Upper lobe of right lung (tissue), 1 donor: ENCODE measurements at regions not wholly inside any gene's neighbourhood (a gene's known extent, or its start where the extent isn't known, plus 50 kb on each side); places are given as distances from the start of the nearest gene placed in this dataset.
"Not testable (repeated sequence)": the region's sequence is repeated elsewhere in the genome, so short reads cannot be mapped to it uniquely, and the experiment has no call there.

Experiments used
- ATAC-seq: fragments of 200-7000 bp; cut with Tn5 transposase; one replicate; pipeline ENCODE4 v1.9.1; 2020; ENCODE audit warnings: mild to moderate bottlenecking, moderate library complexity
- DNase-seq: peaks from one replicate; pipeline ENCODE4 v3.0.0-alpha.2; 2020
- H3K27ac ChIP-seq: fragments of 200-600 bp; one replicate; pipeline ENCODE4 v1.8.0; 2022
- H3K27me3 ChIP-seq: fragments of 200-600 bp; one replicate; pipeline ENCODE4 v1.8.0; 2022; ENCODE audit warnings: mild to moderate bottlenecking
- H3K36me3 ChIP-seq: fragments of 200-600 bp; one replicate; pipeline ENCODE4 v1.8.0; 2022
- H3K4me1 ChIP-seq: fragments of 200-600 bp; one replicate; pipeline ENCODE4 v1.8.0; 2022
- H3K4me3 ChIP-seq: fragments of 200-600 bp; one replicate; pipeline ENCODE4 v1.8.0; 2022; ENCODE audit warnings: mild to moderate bottlenecking
- H3K9me3 ChIP-seq: fragments of 200-600 bp; one replicate; pipeline ENCODE4 v1.8.0; 2022
- intact Hi-C: fragments of 100-400 bp; cut with DNase I; formaldehyde crosslinking; loops from one replicate; pipeline ENCODE4 v1.11.0; 2022
- TF ChIP-seq, protein P1 (sequence below): fragments of 200-600 bp; IDR thresholded peaks from one replicate; pipeline ENCODE4 v1.8.0; 2022; ENCODE audit warnings: antibody characterized with exemption
- donor health status: DM: no; HTN: yes; CAD: no; lungs with severe emphysema.

DNA sequence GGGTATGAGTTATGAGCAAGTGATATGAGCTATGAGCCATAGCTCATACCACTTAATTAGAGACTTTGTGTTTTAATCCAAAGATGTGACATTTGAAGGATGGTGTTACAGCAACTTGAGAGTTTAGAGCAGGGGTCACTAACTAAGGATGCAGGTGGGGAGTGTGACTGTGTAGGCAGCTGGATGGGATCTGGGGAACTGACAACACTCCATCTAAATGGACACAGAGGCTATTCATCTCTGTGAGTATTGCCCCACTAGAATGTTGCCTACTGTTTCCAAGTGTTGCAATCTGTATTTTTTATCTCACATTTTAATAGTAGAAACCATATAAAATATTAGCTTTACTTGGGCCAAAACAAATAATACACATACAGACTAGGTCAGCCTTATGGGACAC, 488.1 kb upstream of the DAB2 start:
- Histone ChIP-seq H3K27me3 (no peaks in the 10 kb centered on the region), H3K36me3 (no peaks in the 10 kb centered on the region), H3K4me3 (no peak overlapping the region), H3K9me3 (no peaks in the 10 kb centered on the region), H3K4me1 (no peaks in the 10 kb centered on the region), H3K27ac (no peak overlapping the region)
- ATAC-seq, result no peak
- TF ChIP-seq, protein P1, sequence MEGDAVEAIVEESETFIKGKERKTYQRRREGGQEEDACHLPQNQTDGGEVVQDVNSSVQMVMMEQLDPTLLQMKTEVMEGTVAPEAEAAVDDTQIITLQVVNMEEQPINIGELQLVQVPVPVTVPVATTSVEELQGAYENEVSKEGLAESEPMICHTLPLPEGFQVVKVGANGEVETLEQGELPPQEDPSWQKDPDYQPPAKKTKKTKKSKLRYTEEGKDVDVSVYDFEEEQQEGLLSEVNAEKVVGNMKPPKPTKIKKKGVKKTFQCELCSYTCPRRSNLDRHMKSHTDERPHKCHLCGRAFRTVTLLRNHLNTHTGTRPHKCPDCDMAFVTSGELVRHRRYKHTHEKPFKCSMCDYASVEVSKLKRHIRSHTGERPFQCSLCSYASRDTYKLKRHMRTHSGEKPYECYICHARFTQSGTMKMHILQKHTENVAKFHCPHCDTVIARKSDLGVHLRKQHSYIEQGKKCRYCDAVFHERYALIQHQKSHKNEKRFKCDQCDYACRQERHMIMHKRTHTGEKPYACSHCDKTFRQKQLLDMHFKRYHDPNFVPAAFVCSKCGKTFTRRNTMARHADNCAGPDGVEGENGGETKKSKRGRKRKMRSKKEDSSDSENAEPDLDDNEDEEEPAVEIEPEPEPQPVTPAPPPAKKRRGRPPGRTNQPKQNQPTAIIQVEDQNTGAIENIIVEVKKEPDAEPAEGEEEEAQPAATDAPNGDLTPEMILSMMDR, result no peak
- intact Hi-C loops, result no loop called here
- DNase-seq, result no peak

DNA sequence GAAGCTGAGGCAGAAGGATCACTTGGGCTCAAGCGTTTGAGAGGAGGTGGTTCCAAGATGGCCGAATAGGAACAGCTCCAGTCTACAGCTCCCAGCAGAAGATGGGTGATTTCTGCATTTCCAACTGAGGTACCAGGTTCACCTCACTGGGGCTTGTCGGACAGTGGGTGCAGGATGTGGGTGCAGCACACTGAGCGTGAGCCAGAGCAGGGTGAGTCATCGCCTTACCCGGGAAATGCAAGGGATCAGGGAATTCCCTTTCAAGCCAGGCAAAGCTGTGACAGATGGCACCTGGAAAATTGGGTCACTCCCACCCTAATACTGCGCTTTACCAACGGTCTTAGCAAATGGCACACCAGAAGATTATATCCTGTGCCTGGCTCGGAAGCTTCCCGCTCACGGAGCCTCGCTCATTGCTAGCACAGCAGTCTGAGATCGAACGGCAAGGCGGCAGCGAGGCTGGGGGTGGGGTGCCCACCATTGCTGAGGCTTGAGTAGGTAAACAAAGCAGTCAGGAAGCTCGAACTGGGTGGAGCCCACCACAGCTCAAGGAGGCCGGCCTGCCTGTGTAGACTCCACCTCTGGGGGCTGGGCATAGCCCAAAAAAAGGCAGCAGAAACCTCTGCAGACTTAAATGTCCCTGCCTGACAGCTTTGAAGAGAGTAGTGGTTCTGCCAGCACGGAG, 482.6 kb upstream of the DAB2 start:
- H3K27ac ChIP-seq, H3K9me3 ChIP-seq, H3K4me3 ChIP-seq, H3K36me3 ChIP-seq, intact Hi-C loops, DNase-seq, H3K4me1 ChIP-seq, ATAC-seq, H3K27me3 ChIP-seq: not testable (repeated sequence)

DNA sequence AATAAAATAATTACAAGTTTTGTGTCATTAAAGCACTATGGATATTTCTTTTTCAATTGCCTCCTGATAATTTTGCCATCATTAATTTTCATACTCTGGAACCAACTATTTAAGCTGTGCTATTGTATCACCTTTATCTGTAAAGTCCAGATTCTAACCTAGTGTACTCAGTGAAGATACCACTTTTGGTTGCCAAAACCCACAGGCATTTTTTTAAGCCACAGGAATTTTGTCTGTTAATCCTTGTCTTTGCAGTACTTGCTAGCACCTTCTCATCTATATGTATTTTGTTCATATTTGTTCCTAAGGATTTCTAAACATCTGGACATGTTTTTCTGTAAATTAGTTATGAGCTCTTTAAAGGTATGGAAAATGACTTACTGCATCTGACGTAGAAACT, 481.4 kb upstream of the DAB2 start:
- H3K4me1 ChIP-seq, result no peaks in the 10 kb centered on the region
- no peak for ATAC-seq
- H3K9me3 ChIP-seq, result no peaks in the 10 kb centered on the region
- no peak overlapping the region for H3K4me3 ChIP-seq
- DNase-seq, result no peak
- intact Hi-C loops, result no loop called here
- no peaks in the 10 kb centered on the region for H3K36me3 ChIP-seq
- no peaks in the 10 kb centered on the region for H3K27me3 ChIP-seq
- TF ChIP-seq, protein P1, result no peak
- H3K27ac ChIP-seq, result no peak overlapping the region

DNA sequence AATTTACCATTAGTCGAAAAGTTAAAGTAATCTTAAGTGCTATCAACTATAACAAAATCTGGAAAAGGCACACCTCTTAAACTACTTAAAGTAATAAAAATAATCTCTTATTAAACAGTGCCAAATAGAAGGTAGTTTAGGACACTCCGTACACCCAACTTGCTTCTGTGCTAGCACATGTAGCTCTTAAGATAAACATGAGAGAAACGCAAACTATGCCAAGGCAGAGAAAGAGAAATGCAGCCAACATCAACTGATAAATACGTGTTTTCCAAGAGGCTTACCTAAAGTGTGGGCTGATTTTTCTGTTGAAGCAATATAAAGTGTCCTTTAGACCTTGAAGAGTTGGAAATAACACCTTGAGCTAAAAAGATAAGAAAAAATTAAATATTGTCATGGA, 480.6 kb upstream of the DAB2 start:
- Histone ChIP-seq H3K27me3 (no peaks in the 10 kb centered on the region), H3K27ac (no peak overlapping the region), H3K4me1 (no peaks in the 10 kb centered on the region), H3K4me3 (no peak overlapping the region), H3K36me3 (no peaks in the 10 kb centered on the region), H3K9me3 (no peaks in the 10 kb centered on the region)
- DNase-seq (no peak), ATAC-seq (no peak)
- intact Hi-C loops, result no loop called here
- TF ChIP-seq, protein P1, result no peak

DNA sequence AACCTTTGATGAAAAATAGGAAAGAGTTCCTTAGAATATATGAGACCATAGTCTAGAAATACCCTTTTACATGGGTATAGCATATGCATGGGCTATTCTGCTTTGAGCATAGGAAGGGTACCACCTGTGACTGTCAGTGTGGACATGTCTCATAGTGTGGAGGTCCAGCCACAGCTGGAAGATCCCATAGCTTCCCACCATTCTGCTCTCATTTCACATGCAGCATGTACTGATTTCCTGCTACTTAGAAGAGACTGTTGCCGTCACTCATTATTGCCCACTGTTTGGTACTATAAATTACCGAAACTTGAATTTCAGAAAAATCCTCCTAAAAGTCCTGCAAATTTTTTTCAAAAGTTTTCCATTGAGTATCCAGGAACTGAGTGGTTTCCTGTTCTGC, 477.8 kb upstream of the DAB2 start:
- Histone ChIP-seq H3K27me3 (no peaks in the 10 kb centered on the region), H3K27ac (no peak overlapping the region), H3K9me3 (no peaks in the 10 kb centered on the region), H3K4me3 (no peak overlapping the region), H3K4me1 (no peaks in the 10 kb centered on the region), H3K36me3 (no peaks in the 10 kb centered on the region)
- TF ChIP-seq, protein P1, result no peak
- DNase-seq (no peak), ATAC-seq (no peak)
- intact Hi-C loops, result no loop called here

DNA sequence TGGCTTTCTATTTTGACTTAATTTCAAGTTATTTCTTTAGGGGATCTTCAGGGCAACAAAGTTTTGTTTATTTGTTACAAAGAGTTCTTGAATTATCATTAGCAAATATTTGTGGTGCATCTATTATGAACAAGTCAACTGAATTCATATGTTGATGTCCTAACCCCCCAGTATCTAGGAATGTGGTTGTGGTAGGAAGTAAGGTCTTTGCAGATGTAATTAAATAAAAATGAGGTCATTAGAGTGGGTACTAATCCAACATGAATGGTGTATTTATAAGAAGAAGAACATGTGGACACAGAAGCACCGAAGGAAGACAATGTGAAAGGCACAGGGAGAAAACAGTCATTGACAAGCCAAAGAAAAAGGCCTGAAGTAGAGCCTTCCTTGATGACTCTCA, 474.0 kb upstream of the DAB2 start:
- Histone ChIP-seq H3K4me1 (no peaks in the 10 kb centered on the region), H3K27ac (no peak overlapping the region), H3K36me3 (no peaks in the 10 kb centered on the region), H3K9me3 (no peaks in the 10 kb centered on the region), H3K27me3 (no peaks in the 10 kb centered on the region), H3K4me3 (no peak overlapping the region)
- TF ChIP-seq, protein P1, result no peak
- DNase-seq (no peak), ATAC-seq (no peak)
- intact Hi-C loops, result no loop called here
